ENCODE measurements at regions not wholly inside any gene's neighbourhood (a gene's known extent, or its start where the extent isn't known, plus 50 kb on each side); places are given as distances from the start of the nearest gene placed in this dataset.

DNA sequence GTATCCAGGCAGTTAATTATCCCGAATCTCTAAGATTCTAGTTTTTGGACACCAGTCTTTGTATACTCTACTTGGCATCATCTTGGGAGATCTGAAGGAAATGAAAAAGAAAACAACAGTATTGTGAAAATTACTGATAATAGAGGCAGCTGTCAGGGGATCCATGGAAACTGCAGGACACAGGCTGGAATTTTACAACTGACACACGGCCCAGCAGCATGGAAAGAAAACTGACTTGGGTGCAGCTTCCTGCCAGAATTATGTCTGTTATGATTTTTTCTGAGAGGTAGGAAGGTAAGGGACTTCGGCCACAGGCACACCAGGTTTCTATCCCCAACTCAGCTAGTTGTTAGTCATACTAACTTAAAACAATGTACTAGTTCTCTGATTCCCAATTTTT lies 57.7 kb upstream of the ERBB4 start:
- DNase-seq, result no peak

DNA sequence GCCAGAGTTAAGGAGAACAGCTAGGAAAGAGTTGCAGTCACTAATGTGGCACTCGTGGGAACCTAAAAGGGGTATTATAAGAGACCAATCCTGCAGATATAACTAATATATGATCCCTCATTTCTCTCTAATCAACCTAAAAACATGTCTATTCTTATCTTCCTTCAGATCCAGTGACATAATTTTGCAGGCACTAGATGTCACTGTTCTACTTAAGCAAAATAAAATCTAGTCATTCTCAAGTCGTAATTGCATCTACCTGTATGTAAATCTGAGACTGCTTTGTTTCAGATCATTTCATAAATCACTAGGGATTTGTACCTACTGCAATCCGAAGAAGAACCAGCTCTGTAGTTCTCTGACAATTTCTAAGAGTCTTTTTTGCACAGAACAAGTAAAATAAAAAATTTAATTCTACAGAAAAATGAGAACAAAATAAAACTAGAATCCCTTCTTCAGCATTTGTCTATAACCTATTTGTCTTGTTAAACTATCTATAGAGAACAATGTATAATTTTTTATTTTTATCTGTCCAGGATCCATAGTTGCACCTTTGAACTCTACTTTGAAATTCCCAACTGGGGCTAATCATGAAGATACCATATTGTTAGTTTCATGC lies 56.5 kb upstream of the ERBB4 start:
- DNase-seq, result peak; percentile 36

DNA sequence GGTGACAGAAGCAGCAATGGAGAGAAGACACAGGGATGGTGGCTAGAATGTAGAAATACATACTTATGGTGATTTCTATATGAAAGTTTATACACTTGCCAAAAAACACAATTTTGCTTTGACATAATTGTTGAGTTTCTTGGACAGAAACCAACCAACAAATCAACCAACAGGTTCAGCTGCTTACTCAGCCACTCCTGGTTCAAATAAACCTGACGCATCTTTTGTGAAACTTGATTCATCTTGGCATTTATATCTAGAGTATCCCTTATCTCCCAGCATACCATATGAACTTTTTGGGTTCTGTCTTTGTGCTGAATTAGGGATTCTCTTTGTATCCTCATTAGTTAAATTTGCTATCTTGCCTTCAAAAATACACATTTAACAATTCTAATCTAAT lies 54.1 kb upstream of the ERBB4 start:
- no peak for DNase-seq

All from NCI-H82 (cell line).